ENCODE measurements at regions not wholly inside any gene's neighbourhood (a gene's known extent, or its start where the extent isn't known, plus 50 kb on each side); places are given as distances from the start of the nearest gene placed in this dataset.
"Not testable (repeated sequence)": the region's sequence is repeated elsewhere in the genome, so short reads cannot be mapped to it uniquely, and the experiment has no call there.

GRCh38 chr11:57920971-57921370 lies 102.7 kb upstream of the OR9Q1 start:
- no peak for DNase-seq

GRCh38 chr11:57932105-57932504 lies 91.6 kb upstream of the OR9Q1 start:
- DNase-seq, result no peak

- DNase-seq, result no peak
These were observed 88.2 kb upstream of the OR9Q1 start for GRCh38 chr11:57935402-57936049.

- DNase-seq, result no peak
These were observed 87.6 kb upstream of the OR9Q1 start for GRCh38 chr11:57936050-57936418.

- DNase-seq, result no peak
These were observed 86.2 kb upstream of the OR9Q1 start for GRCh38 chr11:57937431-57937830.

GRCh38 chr11:57938351-57938750 lies 85.3 kb upstream of the OR9Q1 start:
- DNase-seq, result no peak

GRCh38 chr11:57940044-57940756 lies 83.5 kb upstream of the OR9Q1 start:
- no peak for DNase-seq

GRCh38 chr11:57941875-57942274 lies 81.8 kb upstream of the OR9Q1 start:
- DNase-seq, result no peak

- no peak for DNase-seq
These were observed 80.9 kb upstream of the OR9Q1 start for GRCh38 chr11:57942808-57943207.

GRCh38 chr11:57943766-57944165 lies 79.9 kb upstream of the OR9Q1 start:
- DNase-seq, result not testable (repeated sequence)

GRCh38 chr11:57946628-57947027 lies 77.1 kb upstream of the OR9Q1 start:
- no peak for DNase-seq

- DNase-seq, result no peak
These were observed 59.0 kb upstream of the OR9Q1 start for GRCh38 chr11:57964660-57965059.

- no peak for DNase-seq
These were observed 52.2 kb upstream of the OR9Q1 start for GRCh38 chr11:57971272-57972012.

GRCh38 chr11:57972013-57972367 lies 51.7 kb upstream of the OR9Q1 start:
- DNase-seq, result no peak
